CD4-positive, alpha-beta T cell treated with Interleukin-10 for 1 hour (primary cell): ENCODE measurements at regions not wholly inside any gene's neighbourhood (a gene's known extent, or its start where the extent isn't known, plus 50 kb on each side); places are given as distances from the start of the nearest gene placed in this dataset.
"Not testable (repeated sequence)": the region's sequence is repeated elsewhere in the genome, so short reads cannot be mapped to it uniquely, and the experiment has no call there.

Source experiments
- DNase-seq: peaks from one replicate; pipeline ENCODE4 v3.0.0-alpha.2; 2020

GRCh38 chr16:29212084-29213027 lies 194.2 kb downstream of the NPIPB11 start:
- not testable (repeated sequence) for DNase-seq

DNA sequence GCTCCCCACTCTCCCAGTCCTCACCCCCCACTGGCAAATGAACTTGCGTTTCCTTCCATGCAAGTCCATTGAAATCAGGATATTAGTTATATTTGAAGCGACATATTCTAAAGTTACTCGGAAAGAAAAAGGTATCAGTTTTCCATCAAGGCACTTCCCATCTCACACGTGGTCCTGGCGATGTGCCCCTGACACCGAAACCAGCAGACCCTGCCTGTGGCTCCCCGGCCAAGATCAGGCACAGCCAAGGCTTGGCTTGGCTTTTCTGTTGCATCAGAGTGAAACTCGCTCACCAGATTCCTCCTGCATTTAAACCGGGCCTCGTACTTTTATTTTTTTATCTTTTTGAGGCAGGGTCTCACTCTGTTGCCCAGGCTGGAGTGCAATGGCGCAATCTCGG lies 195.1 kb downstream of the NPIPB11 start:
- DNase-seq = not testable (repeated sequence)

- DNase-seq = not testable (repeated sequence)
Observed at GRCh38 chr16:29210299-29211150, 196.0 kb downstream of the NPIPB11 start.

GRCh38 chr16:29206120-29206519 lies 200.4 kb downstream of the NPIPB11 start:
- DNase-seq = not testable (repeated sequence)

- not testable (repeated sequence) for DNase-seq
Observed at GRCh38 chr16:29205151-29205550, 201.4 kb downstream of the NPIPB11 start.

- DNase-seq = no peak
Observed at GRCh38 chr16:29204806-29205135, 201.7 kb downstream of the NPIPB11 start.

DNA sequence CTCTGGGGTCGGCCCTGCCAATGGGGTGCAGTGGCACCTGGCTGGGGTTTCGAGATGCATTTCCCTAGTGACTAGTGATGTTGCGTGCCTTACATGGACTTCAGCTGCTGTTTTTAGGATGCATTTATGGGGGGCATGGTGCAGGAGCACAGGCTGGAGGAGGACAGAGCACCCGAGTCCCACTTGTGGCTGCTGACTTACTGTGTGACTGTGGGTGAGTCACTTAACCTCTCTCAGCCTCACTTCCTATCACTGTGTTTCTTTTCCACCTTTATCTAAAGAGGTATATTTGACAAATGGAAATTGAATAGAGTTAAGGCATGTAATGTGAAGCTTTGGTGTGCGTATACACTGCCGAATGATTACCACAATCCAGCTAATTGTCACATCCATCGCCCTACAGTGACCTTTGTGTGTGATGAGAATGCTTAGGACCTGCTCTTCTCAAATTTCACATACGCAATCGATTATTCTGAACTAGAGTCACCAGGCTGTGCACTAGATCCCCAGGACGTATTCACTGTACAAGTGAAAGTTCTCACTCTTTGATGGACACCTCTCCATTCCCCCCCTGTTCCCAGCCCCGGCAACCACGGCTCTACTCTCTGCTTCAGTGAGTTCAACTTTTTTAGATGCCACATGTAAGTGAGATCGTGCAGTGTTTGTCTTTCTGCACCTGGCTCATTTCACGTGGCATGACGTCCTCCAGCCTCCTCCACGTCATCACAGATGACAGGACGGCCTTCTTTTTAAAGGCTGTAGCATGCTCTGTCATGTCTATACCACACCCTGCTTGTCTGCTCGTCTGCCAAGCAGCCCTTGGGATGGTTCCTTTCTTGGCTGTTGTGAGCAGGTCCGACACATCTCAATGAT lies 202.3 kb downstream of the NPIPB11 start:
- not testable (repeated sequence) for DNase-seq

GRCh38 chr16:29203046-29203932 lies 203.2 kb downstream of the NPIPB11 start:
- DNase-seq = not testable (repeated sequence)

GRCh38 chr16:29202642-29203041 lies 203.9 kb downstream of the NPIPB11 start:
- DNase-seq = not testable (repeated sequence)

DNA sequence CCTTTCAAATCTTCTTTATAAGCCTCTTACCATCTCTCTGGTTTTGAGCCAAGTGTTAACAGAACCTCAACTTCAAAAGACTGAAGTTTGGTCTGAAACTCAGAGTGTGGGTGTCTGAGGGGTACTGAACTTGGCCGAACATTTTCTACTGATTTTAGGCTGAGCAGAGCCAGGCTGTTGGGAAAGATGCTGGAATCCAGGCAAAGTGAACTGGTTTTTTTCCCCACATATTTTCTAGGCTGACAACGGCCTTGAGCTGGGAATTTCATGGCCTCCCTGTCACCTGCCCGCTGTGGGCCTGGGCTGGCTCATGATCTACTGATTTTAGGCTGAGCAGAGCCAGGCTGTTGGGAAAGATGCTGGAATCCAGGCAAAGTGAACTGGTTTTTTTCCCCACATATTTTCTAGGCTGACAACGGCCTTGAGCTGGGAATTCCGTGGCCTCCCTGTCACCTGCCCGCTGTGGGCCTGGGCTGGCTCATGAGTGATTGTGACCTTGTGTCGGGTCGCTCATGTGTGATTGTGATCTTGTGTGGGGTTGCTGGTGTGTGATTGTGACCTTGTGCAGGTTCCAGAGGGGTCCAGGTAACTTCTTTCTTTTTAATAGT lies 204.4 kb downstream of the NPIPB11 start:
- DNase-seq = not testable (repeated sequence)

DNA sequence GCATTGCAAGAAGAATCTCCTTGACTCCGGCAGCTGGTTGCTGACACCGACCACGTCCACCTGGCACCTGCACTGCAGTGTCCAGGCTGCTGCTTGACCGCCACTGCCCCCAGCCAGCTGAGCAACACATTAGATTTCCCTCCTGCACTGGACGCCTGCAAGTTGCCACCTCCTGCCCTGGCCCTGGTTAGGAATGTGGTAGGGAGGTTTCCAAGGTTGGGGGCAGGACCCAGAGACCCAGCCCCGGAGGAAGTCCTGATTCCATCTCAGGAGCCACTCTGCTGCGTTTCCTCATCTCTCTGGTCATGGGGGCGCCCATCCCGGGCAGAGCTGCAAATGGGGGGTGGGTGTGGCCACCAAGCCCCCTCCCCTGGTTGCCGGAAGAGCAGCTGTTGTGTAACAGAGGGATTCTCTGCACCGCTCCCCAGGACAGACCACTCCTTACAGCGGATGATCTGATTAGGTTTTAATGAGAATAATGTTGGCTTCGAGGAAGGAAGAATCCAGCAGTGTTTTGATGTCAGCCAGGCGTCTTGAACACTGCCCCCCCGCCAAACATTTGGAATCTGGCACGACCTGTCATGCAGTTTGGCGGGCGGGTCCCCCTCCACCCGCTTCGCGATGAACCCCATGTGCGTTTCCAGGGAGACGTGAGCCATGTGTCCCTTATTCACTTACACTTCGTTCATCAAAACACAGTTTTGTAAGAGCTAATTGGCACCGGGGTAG lies 205.1 kb downstream of the NPIPB11 start:
- DNase-seq = not testable (repeated sequence)

DNA sequence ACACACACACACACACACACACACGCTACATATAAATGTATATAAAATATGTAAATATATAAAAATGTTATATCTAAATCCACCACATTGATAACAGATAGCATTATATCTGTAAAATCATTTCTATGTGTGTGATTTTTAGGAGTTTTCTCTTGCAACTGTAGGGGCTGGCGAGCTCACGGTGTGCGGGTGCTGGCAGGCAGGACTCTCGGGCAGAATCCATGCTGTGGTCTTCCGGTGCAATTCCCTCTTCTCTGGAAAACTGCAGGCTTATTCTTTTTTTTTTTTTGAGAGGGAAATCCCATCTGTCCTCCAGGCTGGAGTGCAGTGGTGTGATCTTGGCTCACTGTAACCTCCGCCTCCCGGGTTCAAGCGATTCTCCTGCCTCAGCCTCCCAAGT lies 205.8 kb downstream of the NPIPB11 start:
- DNase-seq = not testable (repeated sequence)

DNA sequence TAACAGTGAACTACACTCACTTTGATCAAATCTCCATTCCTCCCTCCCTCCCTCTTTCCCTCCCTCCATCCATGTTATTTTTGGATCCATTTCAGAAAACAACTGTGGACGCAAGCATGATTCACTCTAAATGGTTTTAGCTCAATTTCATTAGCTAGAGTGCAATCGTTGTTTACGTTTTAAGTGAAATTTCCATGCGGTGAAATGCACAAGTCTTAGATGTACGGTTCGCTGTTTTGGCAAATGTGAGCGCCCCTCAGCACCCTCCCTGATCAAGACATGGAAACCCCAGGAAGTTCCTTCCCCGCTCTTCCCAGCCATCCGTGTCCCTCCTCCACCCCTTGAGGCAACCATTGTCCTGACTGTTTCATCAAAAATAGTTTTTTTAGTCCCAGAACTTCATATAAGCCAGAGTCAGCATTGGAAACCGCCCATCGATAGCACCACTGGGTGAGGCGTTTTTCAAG lies 206.3 kb downstream of the NPIPB11 start:
- not testable (repeated sequence) for DNase-seq

DNA sequence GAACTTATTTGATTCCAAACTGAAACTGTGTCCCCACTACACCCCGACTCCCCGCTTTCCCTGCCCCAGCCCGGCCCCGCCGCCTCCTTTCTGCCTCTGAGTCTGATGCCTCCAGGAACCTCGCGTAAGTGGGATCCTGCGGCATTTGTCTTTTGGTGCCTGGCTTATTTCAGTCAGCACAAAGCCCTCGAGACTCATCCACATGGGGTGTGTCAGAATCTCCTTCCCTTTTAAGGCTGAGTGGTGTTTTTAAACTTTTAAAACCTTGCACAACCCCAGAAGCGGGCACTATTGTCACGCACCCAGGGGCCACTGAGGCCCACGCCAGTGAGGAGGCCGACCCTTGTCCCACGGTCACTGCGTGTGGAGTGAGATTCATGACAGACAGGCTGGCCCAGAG lies 206.9 kb downstream of the NPIPB11 start:
- DNase-seq = not testable (repeated sequence)

DNA sequence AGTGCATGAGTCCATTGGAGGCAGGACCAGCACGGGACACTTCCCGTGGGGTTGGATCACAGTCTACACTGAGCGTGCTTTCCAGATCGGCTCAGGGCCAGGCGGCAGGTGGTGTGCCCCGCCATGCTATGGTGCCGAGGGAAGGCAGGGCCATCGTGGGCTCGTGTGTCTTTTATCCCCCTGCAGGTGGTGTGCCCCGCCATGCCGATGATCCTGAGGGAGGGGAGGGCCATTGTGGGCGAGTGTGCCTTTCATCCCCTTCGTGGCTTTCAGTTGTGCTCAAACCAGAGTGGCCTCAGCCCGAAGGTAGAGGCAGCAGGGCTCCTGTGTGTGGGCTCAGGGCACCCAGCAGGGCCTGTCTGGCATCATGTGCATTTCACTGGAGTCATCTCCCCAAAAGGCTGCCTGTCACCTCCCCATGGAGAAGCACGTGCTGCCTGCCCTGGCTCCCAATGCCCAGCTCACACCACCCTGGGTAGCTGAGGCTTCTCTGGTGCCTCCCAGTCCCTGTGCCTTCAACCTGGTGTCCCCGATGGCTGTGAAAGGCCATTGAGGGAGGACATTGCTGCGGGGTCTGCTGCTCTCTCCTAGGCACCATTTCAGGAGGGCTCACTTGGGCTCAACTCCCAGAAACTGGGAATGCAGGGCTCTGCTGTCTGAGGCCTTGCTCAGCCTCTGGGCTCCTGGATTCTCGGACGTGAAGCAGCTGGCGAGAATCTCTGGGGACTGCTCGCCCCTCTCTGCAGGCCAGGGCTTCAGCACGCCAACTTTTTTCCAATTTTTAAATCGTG lies 207.6 kb downstream of the NPIPB11 start:
- DNase-seq = no peak

- DNase-seq = no peak
Observed at GRCh38 chr16:29198231-29198630, 208.3 kb downstream of the NPIPB11 start.

- DNase-seq = not testable (repeated sequence)
Observed at GRCh38 chr16:29197494-29198100, 208.9 kb downstream of the NPIPB11 start.

DNA sequence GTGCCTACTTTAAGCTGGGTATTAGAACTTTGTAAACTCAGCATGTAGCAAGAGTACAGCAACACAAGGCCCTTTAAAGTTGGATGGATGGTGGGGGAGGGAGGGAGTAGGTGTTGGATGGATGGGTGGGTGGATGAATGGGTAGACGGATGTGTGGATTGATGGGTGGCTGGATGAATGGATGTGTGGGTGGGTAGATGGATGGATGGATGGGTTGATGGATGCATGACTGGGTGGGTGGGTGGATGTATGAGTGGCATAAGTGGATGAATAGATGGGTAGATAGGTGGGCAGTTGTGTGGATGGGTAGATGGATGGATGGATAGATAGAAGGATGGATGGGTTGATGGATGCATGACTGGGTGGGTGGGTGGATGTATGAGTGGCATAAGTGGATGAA lies 209.8 kb downstream of the NPIPB11 start:
- DNase-seq = not testable (repeated sequence)
